ENCODE measurements at regions not wholly inside any gene's neighbourhood (a gene's known extent, or its start where the extent isn't known, plus 50 kb on each side); places are given as distances from the start of the nearest gene placed in this dataset.

GRCh38 chr15:53834214-53834613, 74.8 kb upstream of the WDR72 start:
- H3K27ac ChIP-seq = no peak overlapping the region
- TF ChIP-seq CTCF (IDR thresholded peaks at IDR 0.05) = no peak
- no peak for TF ChIP-seq ZFX (IDR thresholded peaks at IDR 0.05; ENCODE audit: borderline replicate concordance)

- TF ChIP-seq ZFX (IDR thresholded peaks at IDR 0.05; ENCODE audit: borderline replicate concordance) (no peak), CTCF (IDR thresholded peaks at IDR 0.05) (no peak)
- peak overlapping the region; percentile 50 for H3K27ac ChIP-seq
These were observed 73.7 kb upstream of the WDR72 start for GRCh38 chr15:53833134-53833624.

- no peak for TF ChIP-seq CTCF (IDR thresholded peaks at IDR 0.05)
- no peak for TF ChIP-seq ZFX (IDR thresholded peaks at IDR 0.05; ENCODE audit: borderline replicate concordance)
- peak overlapping the region; percentile 50 for H3K27ac ChIP-seq
These were observed 72.7 kb upstream of the WDR72 start for GRCh38 chr15:53831907-53832770.

GRCh38 chr15:53830707-53831386, 71.4 kb upstream of the WDR72 start:
- no peak for TF ChIP-seq ZFX (IDR thresholded peaks at IDR 0.05; ENCODE audit: borderline replicate concordance)
- TF ChIP-seq CTCF (IDR thresholded peaks at IDR 0.05) = no peak

GRCh38 chr15:53829923-53830459, 70.5 kb upstream of the WDR72 start:
- H3K27ac ChIP-seq = no peak overlapping the region
- TF ChIP-seq ZFX (IDR thresholded peaks at IDR 0.05; ENCODE audit: borderline replicate concordance) = no peak
- no peak for TF ChIP-seq CTCF (IDR thresholded peaks at IDR 0.05)

More at GRCh38 chr15:53830707-53831386, 71.4 kb upstream of the WDR72 start:
- no peak overlapping the region for H3K27ac ChIP-seq

- TF ChIP-seq ZFX (IDR thresholded peaks at IDR 0.05; ENCODE audit: borderline replicate concordance) (no peak), CTCF (IDR thresholded peaks at IDR 0.05) (no peak)
- H3K27ac ChIP-seq = no peak overlapping the region
These were observed 70.0 kb upstream of the WDR72 start for GRCh38 chr15:53829471-53829870.
